Effector CD4-positive, alpha-beta T cell (primary cell): ENCODE measurements at regions not wholly inside any gene's neighbourhood (a gene's known extent, or its start where the extent isn't known, plus 50 kb on each side); places are given as distances from the start of the nearest gene placed in this dataset.
"Not testable (repeated sequence)": the region's sequence is repeated elsewhere in the genome, so short reads cannot be mapped to it uniquely, and the experiment has no call there.

Experiments
- DNase-seq: peaks from one replicate; pipeline ENCODE4 v3.0.0-alpha.2; 2020

DNA sequence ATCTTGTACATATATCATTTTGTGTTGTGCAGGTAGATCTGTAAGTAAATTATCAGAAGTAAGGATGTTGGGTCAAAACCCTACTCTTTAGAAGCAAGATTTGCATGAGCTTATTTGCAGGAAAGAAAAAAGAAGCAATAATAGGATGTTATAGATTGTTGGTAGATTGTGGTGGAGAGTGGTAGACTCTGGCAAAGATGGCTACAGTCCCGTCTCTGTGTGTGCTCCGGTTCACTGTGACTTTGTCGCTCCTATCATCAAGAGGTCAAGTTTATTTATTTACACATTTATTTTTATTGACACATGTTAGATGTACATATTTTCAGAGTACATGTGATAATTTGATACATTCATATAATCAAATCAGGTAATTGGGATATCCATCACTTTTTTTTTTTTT, 81.0 kb upstream of the NDUFV2 start:
- DNase-seq: no peak

DNA sequence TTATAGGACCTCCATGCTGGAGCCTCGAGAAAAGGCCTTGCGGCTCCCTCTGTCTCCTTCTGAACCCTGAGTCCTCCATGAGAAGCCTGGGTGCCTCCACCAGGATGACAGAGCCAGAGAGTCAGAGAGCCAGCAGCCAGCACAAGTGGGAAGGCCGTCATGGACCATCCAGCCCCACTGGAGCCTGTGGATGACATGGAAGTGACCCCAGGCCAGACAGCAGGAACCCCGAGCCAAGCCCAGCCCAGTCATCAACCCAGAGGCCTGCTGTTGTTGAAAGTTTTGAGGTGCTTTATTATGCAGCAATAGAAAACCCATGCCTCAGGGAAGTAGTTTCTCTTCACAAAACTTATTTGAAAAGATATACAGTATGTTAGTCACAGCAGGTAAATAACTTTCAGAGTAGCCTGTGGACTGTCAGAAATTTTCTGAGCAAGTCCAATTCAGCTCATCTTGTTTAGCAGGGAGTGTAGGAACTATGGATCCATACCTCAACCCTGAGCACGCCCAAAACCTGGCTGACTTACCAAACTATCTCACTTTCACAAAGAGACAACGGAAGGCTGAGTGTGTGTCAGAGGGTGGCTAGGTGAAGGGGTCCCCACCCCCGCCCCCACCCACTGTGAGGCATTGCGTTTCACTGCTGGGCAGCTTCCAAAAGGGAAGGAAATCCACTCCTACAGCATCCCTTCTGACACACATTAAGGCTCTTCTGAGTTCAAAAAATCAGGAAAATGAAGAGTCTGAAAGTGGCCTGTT, 79.9 kb upstream of the NDUFV2 start:
- no peak for DNase-seq

DNA sequence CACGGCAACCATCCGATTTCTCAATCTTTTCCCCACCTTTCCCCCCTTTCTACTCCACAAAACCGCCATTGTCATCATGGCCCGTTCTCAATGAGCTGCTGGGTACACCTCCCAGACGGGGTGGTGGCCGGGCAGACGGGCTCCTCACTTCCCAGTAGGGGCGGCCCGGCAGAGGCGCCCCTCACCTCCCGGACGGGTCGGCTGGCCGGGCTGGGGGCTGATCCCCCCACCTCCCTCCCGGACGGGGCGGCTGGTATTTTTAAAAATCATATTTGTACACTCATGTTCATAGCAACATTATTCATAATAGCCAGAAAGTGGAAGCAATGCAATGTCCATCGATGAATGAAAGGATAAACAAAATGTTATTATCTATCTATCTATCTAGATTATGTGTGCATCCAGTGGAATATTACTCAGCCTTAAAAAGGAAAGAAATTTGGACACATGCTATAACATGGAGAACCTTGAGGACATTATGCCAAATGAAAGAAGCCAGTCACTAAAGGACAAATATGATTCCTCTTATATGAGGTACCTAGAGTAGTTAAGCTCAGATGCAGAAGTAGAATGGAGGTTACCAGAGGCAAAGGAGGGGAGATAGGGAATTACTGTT, 78.4 kb upstream of the NDUFV2 start:
- not testable (repeated sequence) for DNase-seq

DNA sequence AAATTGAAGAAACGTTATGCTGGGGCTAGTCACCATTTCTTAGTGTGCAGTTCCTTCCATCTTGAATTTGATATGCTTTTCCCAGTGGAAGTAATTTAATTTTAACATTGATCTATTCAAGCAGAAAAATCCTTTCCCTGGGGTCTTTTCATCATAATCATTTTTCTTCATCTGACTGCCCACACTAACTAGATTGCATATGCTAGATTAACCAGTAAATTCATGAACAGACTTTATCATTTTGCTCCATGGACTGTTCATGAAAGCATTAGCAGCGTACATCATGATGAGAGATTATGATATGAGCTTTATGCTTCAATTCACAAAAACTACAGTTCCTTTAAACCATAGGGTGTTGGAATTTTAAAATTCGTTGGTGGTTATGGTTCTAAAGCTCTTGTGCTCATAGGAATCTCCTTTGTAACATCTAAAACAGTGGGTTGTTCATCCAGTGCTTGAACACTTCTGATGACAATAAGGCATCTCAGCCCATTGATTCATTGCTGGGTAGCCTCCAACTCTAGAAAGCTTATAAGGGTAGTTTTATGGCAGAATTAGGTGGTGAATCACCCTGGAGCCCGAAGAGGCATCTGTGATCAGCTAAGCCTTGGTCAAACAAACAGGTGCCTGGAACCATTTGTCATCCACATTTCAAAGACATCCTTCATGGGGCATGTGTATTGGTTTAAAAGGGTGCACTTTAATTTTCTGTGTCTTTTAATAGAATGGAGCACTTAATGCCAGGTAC, 77.2 kb upstream of the NDUFV2 start:
- DNase-seq: no peak

DNA sequence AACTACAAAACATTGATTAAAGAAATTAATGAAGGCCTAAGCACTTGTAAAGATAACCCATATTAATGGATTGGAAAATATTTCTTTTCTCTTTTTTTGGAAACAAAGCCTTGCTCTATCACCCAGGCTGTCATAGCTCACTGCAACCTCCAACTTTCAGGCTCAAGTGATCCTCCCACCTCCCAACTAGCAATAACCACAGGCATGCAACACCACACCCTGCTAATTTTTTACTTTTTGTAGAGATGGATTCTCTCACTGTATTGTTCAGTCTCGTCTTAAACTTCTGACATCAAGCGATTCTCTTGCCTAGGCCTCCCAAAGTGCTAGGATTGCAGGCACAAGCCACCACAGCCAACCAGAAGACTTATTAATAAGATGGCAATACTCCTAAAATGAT, 73.4 kb upstream of the NDUFV2 start:
- no peak for DNase-seq

DNA sequence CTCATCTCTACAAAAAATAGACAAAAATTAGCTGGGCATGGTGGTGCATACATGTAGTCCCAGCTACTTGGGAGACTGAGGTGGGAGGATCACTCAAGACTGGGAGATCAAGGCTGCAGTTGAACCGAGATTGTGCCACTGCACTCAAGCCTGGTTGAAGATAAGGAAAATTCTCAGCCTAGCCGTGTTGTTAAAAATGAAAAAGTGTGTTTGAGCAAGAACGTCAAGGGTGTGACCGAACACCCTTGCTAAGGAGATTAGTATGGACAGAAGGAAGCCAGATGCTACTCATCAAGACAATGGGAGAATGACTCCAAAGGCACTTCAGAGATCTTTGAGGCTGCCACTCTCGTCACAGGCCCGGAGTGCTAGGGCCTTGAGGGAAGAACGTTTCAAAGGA, 70.0 kb upstream of the NDUFV2 start:
- no peak for DNase-seq

DNA sequence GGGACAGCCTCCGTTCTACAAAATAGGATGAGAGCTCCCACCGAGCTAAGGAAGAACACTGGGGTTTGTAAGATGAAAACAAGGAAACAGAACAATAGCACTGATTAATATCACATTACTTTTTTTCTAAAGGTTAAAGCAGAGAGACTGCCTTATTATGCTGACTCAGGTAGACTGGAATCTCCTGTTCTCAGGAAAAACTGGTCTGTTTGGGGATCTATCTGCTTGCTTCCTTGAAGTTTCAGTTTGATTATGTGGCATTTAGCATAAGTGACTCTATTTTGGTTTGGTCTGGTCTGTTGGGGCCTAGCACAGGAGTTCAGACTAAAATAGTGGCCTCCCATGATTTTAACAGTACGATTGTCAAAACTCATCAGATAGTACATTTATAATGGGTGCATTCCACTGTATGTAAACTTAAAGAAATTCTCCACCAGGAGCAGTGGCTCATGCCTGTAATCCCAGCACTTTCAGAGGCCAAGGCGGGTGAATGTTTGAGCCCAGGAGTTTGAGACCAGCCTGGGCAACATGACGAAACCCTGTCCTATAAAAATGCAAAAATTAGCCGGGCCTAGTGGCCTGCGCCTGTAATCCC, 64.1 kb upstream of the NDUFV2 start:
- no peak for DNase-seq

DNA sequence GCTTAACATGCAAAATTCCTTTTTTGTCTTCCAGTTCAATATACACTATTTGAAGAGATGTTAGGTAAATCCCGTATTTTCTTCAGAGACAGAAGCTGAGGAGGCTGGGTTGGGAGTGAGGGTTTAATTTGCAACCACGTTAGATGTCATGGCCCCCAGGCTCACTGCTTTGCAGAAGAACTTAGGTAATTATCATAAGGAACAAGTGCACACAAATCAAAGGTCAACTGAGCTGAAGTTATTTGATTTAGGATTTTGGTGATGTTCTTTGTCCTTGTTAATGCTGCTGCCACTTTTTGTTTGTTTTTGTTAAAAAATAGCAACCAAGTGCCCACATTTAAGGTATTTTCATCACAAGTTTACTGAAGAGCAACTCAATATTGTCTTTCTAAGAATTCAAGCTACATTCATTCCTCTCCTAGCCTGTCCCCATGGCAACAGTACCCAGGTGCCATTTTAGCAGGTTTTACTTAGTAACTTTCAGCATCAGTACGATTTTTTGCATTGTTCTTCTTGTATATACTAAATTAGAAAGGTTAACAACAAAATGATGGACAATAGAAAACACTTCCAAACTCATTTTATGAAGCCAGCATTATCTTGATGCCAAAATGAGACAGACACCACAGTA, 62.9 kb upstream of the NDUFV2 start:
- no peak for DNase-seq

DNA sequence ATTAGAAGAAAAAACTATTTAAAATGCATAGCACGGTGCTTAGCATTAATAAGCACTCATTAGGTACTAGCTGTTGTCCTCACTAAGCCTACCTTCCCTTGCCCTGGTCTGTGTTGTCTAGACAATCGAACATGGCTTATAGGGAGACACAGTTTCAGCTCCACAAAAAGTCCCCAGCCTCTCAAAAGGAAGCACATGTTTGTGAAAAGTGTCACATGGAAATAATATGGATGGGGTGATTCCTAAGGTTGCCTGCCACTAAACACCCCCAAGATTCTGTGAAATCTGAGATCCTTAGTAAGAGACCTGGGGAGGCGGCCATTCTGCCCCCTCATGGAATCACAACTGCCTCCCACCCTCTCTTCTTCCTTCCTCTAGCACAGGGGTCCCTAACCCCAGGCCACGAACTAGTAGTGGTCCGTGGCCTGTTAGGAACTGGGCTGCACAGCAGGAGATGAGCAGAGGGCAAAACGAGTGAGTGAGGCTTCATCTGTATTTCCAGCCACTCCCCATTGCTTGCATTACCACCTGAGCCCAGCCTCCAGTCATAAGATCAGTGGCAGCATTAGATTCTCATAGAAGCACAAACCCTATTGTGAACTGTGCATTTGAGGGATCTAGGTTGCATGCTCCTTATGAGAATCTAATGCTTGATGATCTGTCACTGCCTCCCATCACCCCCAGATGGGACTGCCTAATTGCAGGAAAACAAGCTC, 59.6 kb upstream of the NDUFV2 start:
- DNase-seq: no peak

DNA sequence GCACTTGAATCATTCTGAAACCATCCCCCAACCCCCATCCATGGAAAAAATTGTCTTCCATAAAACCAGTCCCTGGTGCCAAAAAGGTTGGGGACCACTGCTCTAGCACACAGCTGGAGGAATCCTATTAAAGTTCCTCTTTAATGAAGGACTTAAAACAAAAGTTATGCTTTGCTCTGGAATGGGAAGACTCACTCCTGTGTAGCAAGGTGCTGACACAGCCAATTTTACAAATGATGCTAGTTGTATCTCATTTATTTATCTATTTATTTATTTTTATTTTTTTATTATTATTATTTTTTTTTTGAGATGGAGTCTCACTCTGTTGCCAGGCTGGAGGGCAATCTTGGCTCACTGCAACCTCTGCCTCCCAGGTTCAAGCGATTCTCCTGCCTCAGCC, 58.9 kb upstream of the NDUFV2 start:
- DNase-seq: no peak

DNA sequence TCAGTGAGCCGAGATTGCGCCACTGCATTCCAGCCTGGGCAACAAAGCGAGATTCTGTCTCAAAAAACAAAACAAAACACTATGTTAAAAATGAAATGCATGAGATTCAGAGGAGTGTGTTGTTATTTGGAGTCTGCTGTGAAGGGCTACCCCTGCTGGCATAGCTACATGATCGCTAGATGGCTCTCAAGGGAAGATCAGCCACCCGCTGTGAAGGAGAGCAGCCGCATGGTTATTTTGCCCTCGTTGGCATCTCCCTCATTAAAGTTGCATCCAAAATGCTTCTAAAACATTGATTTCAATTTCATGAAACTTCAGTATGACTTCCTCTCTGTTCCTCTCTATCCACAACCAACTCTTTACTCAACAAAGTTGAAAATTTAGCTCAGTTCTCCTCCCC, 54.8 kb upstream of the NDUFV2 start:
- no peak for DNase-seq

DNA sequence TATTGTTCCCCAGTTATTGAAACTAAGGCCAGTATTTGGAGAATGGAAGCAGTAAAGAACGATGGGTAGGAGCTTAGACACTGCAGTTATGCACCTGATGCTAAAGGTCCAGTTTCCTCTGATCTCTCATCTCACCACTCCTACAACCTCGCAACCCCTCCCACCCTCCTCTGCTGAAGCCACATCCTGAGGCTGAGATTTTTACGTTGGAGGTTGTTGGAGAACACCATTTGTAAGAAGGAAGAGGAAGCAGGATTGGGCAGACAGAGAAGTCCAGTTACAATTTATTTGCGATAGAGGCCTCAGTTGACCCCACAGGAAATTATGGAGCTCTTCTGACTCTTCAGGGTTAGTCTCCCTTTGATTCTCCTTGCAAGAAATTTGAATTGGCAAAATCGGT, 54.3 kb upstream of the NDUFV2 start:
- DNase-seq: no peak

DNA sequence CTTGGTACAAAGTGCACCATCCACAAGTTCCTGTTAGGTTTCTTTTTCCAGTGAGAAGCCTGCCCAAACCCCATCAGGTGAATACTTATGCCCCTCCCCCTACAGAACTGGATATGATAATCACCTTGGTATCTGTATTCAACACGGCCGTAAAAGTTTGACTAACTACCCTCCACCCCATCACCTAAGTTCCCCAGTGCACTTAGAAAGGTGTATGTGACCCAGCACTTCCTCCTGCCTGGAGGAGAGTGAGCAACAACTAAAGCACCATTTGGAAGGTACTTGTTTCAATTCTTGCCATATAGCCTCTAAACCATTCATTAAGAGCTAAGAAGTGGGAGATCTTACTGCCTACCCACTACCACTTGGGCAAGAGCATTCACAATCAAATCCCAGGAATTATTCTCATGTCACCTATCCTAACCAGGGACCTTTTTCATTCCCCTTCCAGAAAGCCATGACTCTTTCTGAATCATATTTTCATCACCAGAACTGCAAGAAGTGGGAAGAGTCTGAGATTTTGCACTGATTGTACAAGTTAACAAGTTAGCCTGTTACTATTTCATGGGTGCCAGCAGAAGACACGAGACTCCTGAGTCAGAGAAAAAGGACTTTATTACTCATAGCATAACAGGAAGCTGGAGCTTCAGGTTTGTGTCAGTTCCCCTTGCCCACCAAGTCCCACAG, 53.5 kb upstream of the NDUFV2 start:
- DNase-seq: no peak

DNA sequence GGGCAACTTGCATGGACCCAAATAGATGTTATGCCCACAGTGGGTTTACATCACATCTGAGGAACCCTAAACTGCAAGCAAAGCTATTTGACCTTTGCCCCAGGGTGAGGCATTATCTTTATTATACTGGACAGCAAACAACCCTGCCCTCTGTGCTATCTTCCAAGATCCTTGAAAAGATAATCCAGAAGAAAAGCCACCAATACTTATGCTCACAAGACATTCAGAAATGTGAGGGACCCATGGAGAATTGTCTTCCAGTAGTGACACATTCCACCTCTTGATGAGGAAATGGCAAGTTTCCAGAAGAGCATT, 53.0 kb upstream of the NDUFV2 start:
- no peak for DNase-seq

DNA sequence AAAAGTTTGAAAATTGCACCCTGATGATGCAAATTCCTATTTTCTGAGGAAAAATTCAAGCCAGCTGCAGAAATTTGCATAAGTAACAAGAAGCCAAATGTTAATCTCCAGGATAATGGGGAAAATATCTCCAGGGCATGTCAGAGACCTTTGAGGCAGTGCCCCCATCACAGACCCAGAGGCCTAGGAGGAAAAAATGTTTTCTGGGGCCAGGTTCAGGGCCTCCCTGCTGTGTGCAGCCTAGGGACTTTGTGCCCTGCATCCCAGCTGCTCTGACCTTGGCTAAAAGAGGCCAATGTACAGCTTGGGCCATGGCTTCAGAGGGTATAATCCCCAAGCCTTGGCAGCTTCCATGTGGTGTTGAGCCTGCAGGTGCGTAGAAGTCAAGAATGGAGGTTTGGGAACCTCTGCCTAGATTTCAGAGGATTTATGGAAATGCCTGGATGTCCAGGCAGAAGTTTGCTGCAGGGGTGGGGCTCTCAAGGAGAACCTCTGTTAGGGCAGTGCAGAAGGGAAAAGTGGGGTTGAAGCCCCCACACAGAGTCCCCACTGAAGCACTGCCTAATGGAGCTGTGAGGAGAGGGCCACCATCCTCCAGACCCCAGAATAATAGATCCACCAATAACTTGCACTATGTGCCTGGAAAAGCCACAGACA, 51.7 kb upstream of the NDUFV2 start:
- DNase-seq: not testable (repeated sequence)
